A204.1 (cell line): ENCODE measurements at regions not wholly inside any gene's neighbourhood (a gene's known extent, or its start where the extent isn't known, plus 50 kb on each side); places are given as distances from the start of the nearest gene placed in this dataset.

Experiments used
- FAIRE-seq: peaks from 2 replicates; lab custom pipeline; 2012; peaks lifted over from hg19 to GRCh38; lab: Jason Lieb, UNC

- FAIRE-seq = no peak
These were observed 1135.8 kb downstream of the BCL11B start for GRCh38 chr14:98136012-98136789.

- FAIRE-seq = no peak
These were observed 1134.6 kb downstream of the BCL11B start for GRCh38 chr14:98137131-98138025.

- FAIRE-seq = no peak
These were observed 1133.3 kb downstream of the BCL11B start for GRCh38 chr14:98138666-98139065.

- no peak for FAIRE-seq
These were observed 1131.0 kb downstream of the BCL11B start for GRCh38 chr14:98140862-98141530.

- FAIRE-seq = no peak
These were observed 1128.4 kb downstream of the BCL11B start for GRCh38 chr14:98143566-98143965.

DNA sequence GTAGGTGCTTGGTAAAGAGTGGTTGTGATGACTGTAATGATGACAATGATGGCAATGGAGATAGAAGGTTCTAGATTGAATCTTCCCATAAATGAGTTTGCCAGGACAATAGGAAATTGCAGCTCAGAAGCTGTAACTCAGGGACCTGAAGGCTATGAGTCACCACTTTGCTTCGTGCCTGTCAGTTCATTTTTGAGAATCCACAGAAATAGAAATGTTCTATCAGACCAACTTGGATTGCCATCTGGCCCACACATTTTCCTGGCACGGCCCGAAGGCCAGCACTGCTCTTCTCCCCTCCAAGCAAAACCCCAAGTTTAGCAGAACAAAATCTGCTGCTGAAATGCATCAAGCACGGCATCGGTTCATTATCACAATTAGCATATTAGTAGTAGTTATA lies 1127.0 kb downstream of the BCL11B start:
- FAIRE-seq = no peak

DNA sequence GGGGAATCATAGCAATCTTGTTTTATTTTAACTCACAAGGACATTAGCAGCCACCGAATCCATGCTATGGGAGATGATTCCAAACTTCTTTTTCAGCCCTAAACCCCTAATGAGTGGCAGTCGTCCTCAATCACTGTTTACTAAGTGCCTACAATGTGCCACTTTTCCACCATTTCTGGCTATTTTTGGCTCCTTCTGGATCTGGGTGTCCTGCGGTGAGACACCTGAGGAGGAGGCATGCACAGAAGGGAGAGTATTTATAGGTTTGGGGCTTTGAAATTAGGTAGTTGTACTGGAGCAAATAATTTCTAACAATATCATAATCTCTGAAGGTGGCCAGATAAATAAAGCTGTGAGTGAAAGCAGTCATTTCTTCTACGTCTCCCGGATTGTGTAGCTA lies 1125.6 kb downstream of the BCL11B start:
- FAIRE-seq = no peak

DNA sequence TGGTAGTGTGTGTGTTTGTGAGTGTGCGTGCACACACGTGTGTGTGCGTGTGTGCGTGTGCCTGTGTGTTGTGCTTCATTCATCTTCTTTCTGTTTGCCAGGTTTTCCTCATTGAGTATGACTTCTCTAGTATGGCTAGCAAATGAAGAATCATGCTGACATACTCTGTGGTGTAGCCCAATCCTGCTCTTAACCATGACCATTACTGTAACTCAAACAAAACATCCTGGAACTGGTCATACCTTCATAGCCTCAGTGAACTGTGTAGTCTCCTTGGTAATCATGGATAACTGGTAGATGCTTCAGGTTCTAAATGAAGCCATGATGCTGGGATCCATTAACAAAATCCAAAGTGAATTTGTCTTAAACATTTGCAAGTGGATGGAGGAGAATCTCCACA lies 1117.7 kb downstream of the BCL11B start:
- no peak for FAIRE-seq

- no peak for FAIRE-seq
These were observed 1115.6 kb downstream of the BCL11B start for GRCh38 chr14:98156411-98156810.

DNA sequence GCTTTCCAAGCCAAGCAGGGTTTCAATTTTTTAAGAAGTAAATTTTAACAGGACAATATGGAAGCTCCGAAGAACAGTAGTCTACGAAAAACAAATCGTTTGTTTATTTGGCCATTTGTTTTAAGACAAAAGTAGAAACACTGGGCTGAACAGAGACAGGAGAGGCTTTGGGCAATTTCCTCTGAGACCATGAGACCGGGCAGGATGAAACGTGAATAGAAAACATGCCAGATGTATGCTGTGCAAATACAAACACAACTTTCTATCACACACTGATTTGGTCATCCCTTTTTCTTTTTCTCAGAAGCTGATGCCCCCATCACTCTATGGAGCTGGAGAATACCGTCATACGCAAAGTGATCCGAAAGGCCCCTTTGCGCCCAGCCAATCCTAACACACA lies 1111.1 kb downstream of the BCL11B start:
- no peak for FAIRE-seq

DNA sequence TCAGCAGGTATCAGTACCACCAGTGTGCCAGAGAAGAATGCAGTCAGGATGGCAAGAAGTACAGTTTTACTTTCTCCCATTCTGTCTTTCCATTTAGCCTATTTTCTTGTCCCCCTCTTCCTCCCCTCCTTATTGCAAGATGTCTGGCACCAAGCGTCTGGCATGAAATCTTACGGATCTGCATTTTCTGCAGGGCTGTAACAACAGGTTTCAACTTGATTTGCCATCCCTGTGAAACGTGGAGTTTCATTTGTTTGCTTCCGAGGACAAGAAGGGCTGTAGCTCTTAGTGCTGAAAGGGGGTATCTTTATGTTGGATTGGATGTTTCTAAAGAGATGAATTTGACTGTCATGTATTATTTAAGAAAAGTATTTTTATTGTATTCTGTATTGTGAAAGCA lies 1110.6 kb downstream of the BCL11B start:
- FAIRE-seq = no peak

DNA sequence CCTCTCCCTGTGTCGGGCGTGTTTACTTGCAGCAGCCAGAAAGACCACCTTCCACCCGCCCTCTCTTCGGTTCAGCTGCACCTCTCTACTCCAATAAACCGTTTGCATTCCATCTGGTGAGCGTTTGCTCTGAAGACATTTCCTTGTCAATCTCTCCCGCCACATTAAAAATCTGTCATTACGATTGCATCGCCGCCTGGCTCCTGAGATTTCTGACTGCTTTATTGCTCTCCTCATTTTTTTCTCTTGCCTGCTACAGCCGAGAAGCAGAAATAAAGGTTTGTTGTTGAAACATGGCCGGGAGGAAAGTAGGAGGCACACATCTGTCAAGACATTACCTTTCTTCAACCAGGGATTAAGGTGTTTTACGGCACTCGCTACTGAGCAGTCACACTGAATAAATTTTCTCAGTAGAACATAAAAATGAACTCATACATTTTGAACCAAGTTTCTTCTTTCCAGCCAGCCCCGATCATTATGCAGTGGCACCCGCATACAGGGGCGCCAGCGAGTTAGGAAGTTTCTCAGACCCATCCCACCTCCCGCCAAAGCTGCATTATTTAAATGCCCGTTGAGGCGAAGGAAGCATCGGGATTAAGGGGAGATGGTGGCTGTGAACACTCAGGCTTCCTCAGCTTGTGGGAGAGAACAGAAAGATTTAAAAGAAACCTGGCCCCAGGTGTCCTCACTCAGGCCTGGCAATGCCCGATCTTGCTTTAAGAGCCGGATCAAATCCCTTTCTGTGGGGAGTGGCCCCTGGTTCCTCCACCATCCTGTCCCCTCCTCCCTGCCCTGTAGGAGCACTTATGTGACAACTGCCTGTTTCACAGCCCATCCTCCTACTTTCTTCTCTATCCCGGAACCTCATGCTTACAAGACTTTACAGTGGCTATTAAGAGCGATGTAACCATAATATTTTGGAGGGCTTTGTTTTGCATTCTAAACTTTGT lies 1108.9 kb downstream of the BCL11B start:
- FAIRE-seq = no peak

DNA sequence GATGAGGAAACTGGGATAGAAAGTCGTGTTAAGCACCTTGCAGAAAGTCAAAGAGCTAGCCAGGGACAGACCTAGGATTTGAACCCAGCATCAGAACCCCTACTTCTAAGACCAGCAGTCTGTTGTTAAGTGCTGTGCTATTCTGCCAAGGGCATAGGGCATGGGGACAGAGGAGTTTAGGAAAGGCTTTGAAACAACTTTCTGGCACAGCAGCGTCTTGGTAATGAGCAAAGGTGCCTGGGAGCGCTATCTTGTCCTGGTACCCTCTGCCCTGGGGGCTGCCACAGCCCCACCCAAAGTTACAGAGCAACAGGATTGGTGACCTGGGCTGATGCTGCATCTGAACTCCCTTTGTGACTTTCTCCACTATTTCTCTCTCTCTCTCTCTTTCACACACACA lies 1108.1 kb downstream of the BCL11B start:
- no peak for FAIRE-seq

- no peak for FAIRE-seq
These were observed 1106.0 kb downstream of the BCL11B start for GRCh38 chr14:98165976-98166375.

- FAIRE-seq = no peak
These were observed 1104.7 kb downstream of the BCL11B start for GRCh38 chr14:98167275-98167674.

DNA sequence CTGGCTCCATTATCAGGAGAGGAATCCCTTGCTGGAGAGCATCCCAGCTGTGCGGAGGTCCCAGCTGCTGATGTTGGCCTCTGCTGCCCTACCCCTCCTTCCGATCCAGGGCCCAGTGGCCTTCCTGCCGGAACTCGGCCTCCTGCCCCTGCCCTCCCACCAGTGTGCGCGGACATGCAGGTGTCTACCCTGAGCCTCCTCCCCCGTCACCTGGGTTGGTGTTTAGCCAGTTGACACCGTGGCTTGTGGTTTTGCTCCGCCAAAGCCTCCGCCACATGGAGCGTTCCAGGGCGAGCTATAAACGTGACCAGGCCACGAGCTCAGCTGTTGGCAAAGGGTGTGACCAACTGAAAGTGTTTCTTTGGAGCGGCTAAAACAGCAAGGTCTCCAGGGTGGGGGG lies 1104.3 kb downstream of the BCL11B start:
- FAIRE-seq = no peak

- FAIRE-seq = no peak
These were observed 1103.6 kb downstream of the BCL11B start for GRCh38 chr14:98168211-98168985.

DNA sequence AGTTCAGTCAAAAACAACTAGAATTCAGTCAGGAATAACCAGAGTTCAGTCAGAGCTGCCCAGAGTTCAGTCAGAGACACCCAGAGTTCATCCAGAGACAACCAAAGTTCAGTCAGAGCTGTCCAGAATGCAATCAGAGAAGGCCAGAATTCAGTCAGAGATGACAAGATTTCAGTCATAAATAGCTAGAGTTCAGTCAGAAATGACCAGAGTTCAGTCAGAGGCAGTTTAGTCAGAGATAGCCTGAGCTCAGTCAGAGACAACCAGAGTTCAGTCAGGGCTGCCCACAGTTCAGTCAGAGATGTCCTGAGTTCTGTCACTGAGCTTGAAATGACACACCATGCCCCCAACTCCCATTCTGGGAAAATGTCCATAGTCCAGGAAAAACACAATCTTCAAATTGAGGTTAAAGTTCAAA lies 1102.8 kb downstream of the BCL11B start:
- FAIRE-seq = no peak

- FAIRE-seq = no peak
These were observed 1101.4 kb downstream of the BCL11B start for GRCh38 chr14:98170575-98170974.

DNA sequence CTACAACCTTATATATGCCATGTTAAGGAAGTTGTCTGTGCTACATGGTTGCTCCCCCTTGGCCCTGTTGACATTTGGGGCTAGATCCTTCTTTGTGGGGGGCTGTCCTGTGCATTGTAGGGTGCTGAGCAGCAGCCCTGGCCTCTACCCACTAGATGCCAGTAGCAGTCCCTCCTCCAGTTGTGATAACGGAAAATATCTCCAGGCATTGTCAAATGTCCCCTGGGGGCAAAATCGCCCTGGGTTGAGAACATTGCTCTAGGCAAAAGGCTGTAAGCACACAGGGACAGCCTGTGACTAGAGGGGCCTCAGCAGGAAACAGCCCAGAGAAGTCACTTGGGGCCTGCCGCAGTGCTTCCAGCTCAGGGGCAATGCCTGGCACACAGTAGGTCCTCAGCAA lies 1100.3 kb downstream of the BCL11B start:
- FAIRE-seq = no peak

DNA sequence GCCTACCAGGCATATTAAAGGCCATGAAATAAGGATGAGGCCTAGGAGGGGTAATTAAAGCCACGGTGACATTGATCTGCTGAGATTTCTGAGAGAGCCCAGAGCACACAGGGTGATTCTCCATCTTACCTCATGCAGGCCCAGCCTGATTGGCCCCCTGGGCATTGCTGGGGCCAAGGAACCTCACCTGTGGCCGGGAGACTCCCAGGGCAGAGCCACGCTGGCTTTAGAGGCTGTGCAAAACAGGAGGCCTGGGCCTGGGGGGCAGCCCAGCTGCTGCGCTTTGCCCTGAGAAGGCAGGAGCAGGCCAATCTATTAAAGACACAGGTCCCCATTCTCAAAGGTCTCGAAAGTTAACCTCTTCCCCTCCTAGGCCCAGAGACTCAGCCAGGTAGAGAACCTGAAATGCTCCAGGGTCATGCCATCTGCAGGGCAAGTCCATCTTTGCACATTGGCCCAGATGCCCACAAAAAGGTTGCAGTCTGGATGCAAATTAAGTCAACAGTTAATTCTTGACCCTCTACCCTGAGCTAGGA lies 1099.7 kb downstream of the BCL11B start:
- FAIRE-seq = no peak
